NCI-H774 (cell line): ENCODE measurements at regions not wholly inside any gene's neighbourhood (a gene's known extent, or its start where the extent isn't known, plus 50 kb on each side); places are given as distances from the start of the nearest gene placed in this dataset.

Experiments used
- DNase-seq: peaks from one replicate; lab custom pipeline; 2025; lab: John Stamatoyannopoulos, UW

- DNase-seq: no peak
These were observed 119.8 kb upstream of the ARHGAP20 start for GRCh38 chr11:110832080-110832479.

- DNase-seq: no peak
These were observed 118.5 kb upstream of the ARHGAP20 start for GRCh38 chr11:110830747-110831146.

DNA sequence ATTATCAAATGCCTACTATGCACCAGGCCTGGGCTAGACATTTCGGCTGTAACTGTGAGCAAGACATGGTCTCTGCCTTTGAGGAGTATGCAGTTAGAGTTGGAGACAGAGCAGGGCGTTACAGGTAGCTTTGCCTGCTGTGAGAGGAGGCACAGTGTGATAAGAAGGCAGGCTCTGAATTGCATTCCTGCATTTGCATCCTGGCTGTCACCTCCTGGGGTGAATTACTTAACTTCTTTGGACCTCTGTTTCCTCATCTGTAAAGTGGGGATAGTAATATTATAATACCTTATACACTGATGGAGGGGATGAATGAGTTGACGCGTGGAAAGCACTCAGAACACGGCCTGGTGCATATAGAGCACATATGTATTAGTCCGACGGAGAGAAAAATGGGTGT is 118.1 kb upstream of the ARHGAP20 start:
- DNase-seq: no peak

DNA sequence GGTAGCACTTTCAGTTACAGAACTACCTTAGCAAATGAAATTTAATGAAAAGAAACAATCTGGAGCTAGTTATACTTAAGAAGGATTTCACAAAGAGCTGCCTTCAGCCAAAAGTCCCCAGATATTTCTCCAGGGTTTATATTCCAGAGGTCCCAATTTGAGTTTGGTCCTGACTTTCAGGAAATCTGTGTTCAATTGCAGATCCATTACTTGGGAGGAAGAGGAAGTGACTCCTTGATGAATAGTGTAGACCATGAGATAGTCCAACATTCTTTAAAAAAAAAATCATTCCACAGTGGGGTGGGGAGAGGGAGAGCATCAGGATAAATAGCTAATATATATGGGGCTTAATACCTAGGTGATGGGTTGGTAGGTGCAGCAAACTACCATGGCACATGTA is 117.6 kb upstream of the ARHGAP20 start:
- DNase-seq: no peak

DNA sequence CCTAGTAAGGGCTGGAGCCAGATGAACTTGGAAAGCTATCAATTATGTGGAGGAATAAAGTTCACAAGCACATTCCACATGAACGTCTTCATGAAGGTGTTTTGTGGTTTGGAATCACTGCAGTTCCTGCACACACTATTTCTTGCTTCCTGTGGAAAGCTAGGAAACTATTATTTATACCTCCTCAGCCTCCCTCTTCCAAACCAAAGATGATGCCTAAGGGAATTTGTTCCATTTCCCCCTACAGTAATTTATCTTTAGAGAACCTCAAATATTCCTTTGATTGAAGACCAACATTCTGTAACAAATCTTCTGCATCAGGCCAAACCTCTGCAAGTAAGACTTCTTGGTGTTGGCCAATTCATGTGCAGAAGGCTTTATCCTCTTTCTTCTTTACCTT is 115.8 kb upstream of the ARHGAP20 start:
- no peak for DNase-seq

DNA sequence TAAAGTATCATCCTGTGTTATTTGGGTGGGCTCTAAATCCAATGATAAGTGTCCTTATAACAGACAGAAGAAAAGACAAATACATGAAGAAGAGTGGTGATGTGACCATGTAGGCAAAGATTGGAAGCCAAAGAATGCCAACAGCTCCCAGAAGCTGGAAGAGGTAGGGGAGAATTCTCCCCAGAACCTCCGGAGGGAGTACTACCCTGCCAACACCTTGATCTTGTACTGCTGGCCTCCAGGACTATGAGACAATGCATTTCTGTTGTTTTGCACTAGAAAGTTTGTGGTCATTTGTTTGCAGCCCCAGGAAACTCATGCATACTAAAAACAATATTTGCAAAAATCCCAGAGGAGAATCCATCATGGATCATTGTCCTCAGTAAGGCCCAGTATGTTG is 115.0 kb upstream of the ARHGAP20 start:
- no peak for DNase-seq

GRCh38 chr11:110824912-110825620 is 112.8 kb upstream of the ARHGAP20 start:
- DNase-seq: no peak

- DNase-seq: no peak
These were observed 105.9 kb upstream of the ARHGAP20 start for GRCh38 chr11:110818032-110818687.

- no peak for DNase-seq
These were observed 100.0 kb upstream of the ARHGAP20 start for GRCh38 chr11:110812086-110812733.

DNA sequence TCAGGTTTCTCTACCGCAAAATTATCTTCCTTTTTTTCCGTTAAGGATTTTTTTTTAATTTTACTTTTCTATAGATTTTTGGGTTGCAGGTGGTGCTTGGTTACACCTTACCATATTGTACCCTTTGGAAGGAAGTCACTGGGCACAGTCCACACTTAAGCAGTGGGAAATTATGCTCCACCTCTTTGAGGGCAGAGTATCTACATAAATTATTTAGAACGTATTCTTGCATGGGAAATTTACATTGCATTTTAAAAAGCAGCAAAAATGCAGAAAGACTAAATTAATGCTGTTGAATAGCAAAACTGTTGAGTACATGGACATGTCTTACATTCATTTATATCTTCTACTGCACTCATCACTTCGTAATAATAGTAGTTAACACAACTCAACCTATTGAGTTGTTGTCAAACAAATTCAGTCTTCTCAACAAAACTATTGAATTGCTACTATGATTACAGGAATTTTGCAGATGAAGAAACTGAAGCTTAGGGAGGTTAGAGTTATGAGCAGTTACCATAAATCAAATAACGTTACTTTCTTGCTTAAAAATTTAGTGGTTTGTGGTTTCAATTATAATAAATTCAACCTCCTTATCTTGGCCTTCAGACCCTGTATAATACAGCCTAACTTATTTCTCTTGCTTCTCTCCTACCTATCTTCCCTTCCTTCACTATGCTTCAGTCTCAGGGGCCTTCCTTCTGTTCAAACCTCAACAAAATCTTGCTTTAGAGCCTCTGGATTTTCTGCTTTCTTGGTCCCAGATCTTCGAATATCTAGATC is 97.4 kb upstream of the ARHGAP20 start:
- no peak for DNase-seq

- DNase-seq: no peak
These were observed 96.0 kb upstream of the ARHGAP20 start for GRCh38 chr11:110808248-110808647.

DNA sequence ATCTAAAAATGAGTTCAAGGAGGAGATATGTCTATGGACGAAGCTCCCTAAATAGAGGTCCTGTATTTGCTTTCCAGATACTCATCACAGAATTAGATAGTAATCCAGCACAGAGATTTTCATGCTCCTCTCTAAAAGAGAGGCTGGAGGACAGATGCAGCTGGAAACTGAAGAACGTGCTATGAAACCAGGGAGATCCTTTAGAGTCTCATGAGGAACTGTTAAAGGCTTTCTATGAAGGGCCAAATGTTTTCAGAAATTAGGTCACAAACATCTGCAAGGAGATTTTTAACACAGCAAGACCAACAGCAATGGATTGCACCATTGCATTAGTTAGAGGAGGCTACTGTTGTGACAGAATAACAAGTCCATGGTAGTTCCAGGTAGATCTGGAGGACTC is 95.6 kb upstream of the ARHGAP20 start:
- DNase-seq: no peak

DNA sequence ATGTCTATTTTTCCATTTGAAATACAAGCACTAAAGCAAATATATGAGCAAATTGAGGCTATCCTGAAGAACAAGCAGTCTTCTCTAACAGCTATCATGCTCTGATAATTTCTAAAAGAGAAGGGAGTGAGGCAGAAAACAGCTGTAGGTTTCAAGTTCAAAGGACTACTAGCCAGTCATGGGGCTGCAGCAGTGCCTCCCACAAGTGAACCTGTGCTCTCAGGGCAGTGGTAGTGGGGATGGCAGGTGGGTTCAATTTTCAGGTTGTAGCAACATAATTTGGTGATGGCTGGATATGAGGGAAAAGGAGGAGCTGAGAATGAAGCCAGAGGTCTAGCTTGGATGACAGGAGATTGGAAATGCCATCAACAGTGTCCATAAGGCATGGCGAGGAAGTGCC is 93.5 kb upstream of the ARHGAP20 start:
- DNase-seq: no peak

GRCh38 chr11:110802162-110802561 is 89.9 kb upstream of the ARHGAP20 start:
- no peak for DNase-seq

DNA sequence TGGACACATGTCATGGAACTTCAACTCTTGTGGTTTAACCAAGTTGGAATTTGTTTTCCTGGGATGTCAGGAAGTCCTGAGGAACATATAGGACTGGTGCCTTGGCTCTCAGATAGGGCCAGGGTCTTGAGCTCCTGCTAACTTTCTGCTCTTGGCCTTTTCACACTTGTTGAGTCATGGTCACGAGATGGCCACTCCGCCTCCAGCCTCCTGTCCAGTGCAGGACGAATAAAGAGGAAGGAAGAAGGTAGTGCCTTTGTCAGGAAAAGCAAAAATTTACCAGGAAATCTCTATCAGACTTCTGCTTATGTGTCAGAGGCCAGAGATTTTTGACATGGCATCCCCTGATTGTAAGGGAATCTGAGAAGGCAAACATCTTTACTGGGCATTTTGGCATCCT is 89.1 kb upstream of the ARHGAP20 start:
- DNase-seq: no peak

DNA sequence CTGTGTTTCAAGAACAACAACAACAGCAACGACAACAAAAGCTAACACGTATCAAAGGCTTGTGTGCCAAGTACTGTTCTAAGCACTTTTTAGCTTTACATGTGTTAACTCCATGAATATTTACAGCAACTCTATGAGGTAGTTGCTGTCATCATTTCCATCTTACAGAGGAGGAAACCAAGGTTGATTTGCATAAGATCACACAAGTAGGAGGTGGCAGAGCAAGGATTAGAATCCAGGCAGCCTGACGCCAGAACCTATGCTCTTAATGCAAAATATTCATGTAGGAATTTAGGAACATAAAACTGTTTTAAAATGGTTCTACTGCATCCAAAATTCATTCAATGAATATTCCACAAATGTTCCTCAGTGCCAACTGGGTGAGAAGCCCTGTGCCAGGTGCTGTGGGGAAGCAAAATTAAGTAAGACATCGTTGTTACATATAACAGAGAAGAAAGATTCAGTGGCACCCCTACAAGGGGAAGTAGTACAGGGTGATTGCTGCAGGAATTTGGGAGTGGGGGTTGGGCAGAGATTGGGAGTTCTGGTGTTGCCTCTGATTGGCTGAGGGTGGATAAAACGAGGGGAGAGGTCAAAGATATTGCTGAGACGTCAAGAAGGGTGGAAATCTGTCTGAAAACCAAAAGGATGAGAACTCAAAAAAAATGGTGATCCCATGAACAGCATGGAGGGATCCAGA is 86.1 kb upstream of the ARHGAP20 start:
- no peak for DNase-seq

DNA sequence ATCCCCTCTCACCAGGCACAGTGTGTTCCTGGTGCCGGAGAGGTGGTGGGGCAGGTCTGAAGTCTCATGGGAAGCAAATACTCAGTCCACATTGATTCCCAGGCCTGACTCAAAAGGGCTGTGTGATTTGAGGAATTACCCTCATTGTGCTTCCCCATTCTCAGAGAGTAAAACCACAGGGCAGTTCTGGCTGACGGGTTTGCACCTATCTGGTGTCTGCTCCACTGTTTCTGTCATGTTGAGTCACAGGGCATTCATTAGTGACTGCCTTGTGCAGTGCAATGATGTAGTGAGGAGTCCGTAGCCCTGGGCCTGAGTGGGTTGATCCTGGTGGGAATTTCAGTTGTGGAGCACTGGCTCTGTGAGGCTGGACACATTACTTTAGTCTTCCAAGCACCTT is 85.2 kb upstream of the ARHGAP20 start:
- DNase-seq: no peak

GRCh38 chr11:110795112-110795624 is 82.9 kb upstream of the ARHGAP20 start:
- no peak for DNase-seq

DNA sequence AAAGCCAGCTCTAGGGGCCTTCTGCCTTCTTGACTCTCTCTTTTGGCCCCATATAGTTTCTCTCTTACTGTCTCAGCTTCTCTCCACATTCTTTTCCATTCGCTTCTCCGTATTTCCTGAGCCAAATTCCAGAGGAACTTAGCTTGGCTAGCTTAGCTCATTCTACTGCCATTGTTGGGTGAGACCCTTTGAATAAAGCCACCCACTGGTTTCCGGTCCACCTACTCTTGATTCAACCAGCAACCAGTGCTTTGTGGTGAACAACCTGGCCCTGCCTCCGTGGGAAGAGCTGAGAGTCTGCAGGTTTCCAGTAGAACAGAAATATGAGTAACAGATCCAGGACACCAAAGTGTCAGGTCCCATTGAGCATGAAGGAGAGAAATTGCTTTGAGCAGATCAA is 81.3 kb upstream of the ARHGAP20 start:
- no peak for DNase-seq

DNA sequence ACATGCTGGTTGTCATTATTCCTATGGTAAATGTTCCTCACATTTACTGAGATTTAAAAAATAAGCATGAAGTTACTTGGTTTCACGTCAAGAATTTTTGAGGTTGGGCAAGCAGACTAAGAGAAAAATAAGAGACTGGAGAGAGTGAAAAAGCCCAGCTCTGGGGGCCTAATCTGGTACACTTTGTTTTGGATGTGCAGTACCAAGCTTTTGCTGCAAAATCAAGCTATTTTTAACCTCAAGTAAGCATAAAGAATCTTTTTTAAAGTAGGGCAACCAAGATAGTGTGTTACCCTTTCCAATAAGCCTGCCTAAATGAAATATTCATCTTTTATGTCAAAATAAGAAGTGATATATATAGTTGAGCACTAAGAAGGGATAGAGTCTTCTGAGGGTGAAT is 79.4 kb upstream of the ARHGAP20 start:
- no peak for DNase-seq

DNA sequence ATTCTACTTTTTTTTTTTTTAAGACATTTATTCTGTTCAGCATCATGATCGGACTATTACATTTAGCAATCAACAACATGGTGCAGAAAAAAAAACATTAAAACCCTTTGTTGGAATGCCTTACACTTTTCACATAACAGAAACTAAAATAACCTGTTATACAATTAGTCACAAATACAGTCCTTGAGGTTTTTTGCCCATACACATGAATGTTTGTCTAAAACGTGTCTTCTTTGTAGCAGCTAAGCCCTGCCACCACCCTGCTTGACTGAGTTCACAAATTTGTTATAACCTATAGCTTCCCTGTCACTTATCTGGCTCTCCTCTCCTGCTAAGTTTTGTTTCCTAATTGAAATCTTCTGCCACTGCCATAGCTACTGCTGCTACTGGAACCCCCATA is 75.4 kb upstream of the ARHGAP20 start:
- no peak for DNase-seq
